IMR-90 (cell line): ENCODE measurements at regions not wholly inside any gene's neighbourhood (a gene's known extent, or its start where the extent isn't known, plus 50 kb on each side); places are given as distances from the start of the nearest gene placed in this dataset.

Source experiments
- CEBPB ChIP-seq: IDR thresholded peaks from 2 replicates; pipeline ENCODE4 v1.6.1; 2012; ENCODE audit warnings: low read depth, low read length, improper control_type of control experiment
- CHD1 ChIP-seq: IDR thresholded peaks from 2 replicates; pipeline ENCODE4 v1.6.1; 2012; ENCODE audit warnings: low read depth, low read length, improper control_type of control experiment
- CTCF ChIP-seq: conservative IDR thresholded peaks from 2 replicates; pipeline ENCODE4 v1.5.1; 2012; ENCODE audit warnings: mild to moderate bottlenecking, low read depth, low read length, improper control_type of control experiment

DNA sequence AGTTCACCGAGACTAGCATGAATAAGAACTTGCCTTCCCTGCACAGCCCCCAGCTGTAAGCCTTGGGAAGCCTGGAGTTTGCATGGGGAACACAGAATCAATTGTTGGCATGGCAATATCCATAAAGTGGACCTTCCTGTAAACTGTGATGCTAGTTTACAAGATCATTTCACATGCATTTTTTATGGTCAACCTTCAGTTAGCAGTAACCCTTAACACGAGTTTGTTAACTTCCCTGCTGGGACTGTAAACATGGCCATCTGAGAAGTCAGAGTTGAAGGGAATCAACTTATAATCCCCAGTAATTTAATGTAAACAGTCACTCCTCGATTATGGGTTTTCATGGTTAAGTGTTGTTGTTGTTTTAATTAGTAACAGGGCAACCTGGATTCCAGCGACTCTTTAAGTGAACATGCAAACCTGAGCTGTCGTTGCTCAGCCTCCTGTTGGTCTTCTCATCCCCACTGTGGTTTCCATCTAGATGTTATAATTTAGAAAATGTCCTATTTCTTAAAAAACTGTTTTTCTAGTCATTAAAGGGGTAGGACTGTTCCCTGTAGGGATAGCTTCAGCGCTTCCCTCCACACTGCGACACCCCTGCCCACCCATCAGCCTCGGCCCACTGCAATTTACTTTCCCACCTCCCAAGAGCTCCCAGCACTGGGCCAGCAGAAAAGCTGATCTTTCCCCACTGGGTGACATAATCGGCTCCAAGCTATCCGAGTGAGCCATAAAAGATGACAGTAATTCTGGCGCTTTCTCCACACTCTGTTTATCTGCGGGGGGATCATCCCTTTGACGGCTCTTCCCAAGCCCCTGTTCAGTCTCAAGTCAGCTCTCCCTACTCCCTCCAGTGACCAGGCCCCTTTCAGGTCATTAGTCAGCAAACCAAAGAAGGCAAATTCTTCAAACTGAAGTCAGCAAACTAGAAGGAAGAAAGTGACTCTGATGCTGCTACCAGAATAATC lies 107.6 kb upstream of the IPO9 start (continued):
- TF ChIP-seq CTCF (no peak), CEBPB (no peak), CHD1 (0 out of 2 replicates have a peak, but pooled peaks have one; percentile 37)
